OCI-LY3 (cell line): ENCODE measurements at regions not wholly inside any gene's neighbourhood (a gene's known extent, or its start where the extent isn't known, plus 50 kb on each side); places are given as distances from the start of the nearest gene placed in this dataset.

Source experiments
- EZH2phosphoT487 ChIP-seq: fragments of 200-600 bp; shearing (Covaris generic); IDR thresholded peaks from 2 replicates; pipeline ENCODE4 v1.6.1; 2018; ENCODE audit warnings: antibody characterized with exemption, mixed run types, low read depth
- TF ChIP-seq, protein P1 (sequence below): fragments of 200-600, 300-600 bp; sonication (generic); IDR thresholded peaks from 2 replicates; pipeline ENCODE4 v1.5.1; 2014; ENCODE audit warnings: antibody characterized with exemption, low read length, low read depth

GRCh38 chr16:59826767-59827166 lies 1092.7 kb upstream of the GOT2 start:
- TF ChIP-seq, protein P1, sequence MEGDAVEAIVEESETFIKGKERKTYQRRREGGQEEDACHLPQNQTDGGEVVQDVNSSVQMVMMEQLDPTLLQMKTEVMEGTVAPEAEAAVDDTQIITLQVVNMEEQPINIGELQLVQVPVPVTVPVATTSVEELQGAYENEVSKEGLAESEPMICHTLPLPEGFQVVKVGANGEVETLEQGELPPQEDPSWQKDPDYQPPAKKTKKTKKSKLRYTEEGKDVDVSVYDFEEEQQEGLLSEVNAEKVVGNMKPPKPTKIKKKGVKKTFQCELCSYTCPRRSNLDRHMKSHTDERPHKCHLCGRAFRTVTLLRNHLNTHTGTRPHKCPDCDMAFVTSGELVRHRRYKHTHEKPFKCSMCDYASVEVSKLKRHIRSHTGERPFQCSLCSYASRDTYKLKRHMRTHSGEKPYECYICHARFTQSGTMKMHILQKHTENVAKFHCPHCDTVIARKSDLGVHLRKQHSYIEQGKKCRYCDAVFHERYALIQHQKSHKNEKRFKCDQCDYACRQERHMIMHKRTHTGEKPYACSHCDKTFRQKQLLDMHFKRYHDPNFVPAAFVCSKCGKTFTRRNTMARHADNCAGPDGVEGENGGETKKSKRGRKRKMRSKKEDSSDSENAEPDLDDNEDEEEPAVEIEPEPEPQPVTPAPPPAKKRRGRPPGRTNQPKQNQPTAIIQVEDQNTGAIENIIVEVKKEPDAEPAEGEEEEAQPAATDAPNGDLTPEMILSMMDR = no peak
- no peak for TF ChIP-seq EZH2phosphoT487
